Right ventricle myocardium inferior (tissue), 1 donor: ENCODE measurements at regions not wholly inside any gene's neighbourhood (a gene's known extent, or its start where the extent isn't known, plus 50 kb on each side); places are given as distances from the start of the nearest gene placed in this dataset.
"Not testable (repeated sequence)": the region's sequence is repeated elsewhere in the genome, so short reads cannot be mapped to it uniquely, and the experiment has no call there.

Experiments
- ATAC-seq: fragments of 200-7000 bp; cut with Tn5 transposase; one replicate; pipeline ENCODE4 v1.9.1; 2020; ENCODE audit warnings: mild to moderate bottlenecking, moderate library complexity
- DNase-seq: peaks from one replicate; pipeline ENCODE4 v3.0.0; 2021; ENCODE audit errors: missing footprints
- intact Hi-C: fragments of 100-400 bp; cut with DNase I; formaldehyde crosslinking; loops from one replicate; pipeline ENCODE4 v1.11.0; 2022
- donor health status: DM: no; HTN: yes; CAD: no; lungs with severe emphysema.

- ATAC-seq, result no peak
- intact Hi-C loops, result no loop called here
Observed at GRCh38 chr1:181189245-181189644, 100.7 kb downstream of the IER5 start.

GRCh38 chr1:181189691-181190363 lies 101.3 kb downstream of the IER5 start:
- DNase-seq, result peak; percentile 86
- peak; percentile 89 for ATAC-seq
- intact Hi-C loops, result loop anchor here (1.0 kb wide), 1 partner anchor 235 kb away; no protein-coding TSS in a partner anchor

More at GRCh38 chr1:181189245-181189644, 100.7 kb downstream of the IER5 start:
- DNase-seq, result no peak

DNA sequence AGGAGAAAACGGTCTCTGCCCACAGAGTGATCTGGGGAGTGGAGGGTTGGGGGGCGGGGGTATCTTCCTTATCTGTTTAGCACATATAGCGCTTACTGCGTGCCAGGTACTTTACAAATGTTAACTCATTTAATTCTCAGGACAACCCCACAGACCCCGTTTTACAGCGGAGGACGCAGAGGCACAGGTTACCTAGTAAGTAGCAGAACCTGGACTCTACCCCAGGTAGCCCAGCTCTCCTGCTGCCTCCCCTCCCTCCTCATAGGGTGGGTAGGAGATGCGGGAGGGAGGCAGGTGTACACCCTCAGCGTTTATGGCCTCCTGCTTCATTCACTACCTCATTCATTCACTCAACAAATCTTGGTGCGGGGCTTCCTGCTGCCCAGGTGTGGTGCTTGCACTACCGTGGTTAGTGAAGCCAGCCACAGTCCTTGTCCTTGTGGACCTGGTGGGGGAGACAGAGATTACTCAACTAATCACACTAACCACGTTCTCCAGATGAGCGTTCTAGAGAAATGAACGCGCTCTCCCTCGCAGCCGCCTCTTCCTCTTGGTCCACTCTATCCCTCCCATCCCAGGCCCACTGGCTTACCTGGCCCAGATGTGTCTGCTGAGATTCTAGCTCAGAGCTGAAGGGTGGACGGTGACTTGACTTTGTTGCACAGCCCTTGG lies 102.0 kb downstream of the IER5 start:
- intact Hi-C loops, result loop anchor here (1.0 kb wide), 1 partner anchor 235 kb away; no protein-coding TSS in a partner anchor

DNA sequence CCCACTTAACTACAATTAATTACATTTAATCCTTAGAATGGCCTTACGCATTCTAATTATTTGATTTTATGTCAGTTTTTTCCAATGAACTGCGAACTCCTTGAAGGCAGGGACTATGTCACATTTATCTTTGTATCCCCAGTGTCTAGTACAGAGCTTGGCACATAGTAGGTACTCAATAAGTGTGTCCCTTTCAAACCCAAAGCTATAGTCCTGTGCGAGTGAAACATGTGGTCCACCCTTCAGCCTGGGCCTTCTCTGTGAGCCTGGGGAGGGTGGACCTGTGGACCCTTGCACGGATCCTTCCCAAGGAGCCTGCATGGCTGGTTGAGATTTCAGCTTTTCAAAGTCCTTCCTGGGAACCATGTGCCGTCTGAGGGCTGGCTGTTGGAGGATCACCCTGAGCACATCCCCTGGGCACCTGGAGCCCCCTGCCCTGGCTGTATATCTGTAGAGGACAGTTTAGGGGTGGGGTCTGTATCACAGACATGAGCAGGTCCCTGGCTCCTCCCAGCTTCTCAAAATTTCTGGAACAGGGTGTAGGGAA lies 103.1 kb downstream of the IER5 start:
- intact Hi-C loops, result no loop called here
- no peak for ATAC-seq
- DNase-seq, result no peak

More for the DNA sequence above, 102.0 kb downstream of the IER5 start:
- DNase-seq (no peak), ATAC-seq (peak; percentile 65)

DNA sequence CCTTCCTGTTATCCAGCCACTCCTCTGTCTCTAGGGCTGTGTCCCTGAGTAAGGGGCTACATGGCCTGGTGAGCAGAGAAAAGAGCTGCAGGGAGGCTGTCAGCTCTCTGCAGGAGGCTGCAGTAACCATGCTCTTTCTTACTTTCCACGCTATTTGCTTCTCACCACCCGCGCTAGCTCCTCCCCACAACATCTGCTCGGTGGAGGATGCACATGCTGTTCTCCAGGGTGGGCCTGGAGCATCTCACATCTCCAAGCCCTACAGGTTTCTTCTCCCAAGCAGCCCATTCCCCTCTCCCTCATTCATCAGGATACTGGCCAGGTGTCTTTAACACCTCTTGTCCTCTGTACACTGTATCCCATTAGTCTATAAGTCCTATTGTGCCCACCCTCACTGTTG lies 103.8 kb downstream of the IER5 start:
- DNase-seq, result no peak
- intact Hi-C loops, result no loop called here
- ATAC-seq, result no peak

DNA sequence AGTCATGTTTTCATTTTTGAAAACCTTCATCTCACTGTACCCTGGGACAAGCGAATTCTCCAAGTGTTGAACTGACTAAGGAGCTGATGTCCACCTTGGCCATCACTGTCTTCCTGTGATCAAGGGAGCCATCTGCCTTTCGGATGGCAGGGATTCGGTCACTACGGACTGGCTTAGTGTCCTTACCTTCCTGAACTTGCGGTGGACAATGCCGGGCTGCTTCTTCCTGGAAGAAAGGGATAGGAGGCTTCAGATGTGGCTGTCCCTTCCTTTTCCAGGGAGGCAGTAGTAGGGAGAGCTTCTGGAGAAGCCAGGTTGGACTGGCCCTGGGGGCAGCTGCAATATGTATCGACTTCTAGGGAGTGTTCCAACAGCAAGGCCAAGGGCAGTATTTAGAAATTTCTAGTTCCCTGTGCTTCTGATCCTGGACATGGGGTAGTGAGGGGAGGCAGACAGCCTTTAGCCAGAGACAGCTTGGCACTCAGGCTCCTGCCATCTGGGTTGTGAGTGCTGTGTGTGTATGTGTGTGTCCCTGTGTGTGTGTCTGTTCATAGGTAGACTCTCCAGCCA lies 114.6 kb downstream of the IER5 start:
- DNase-seq (no peak), ATAC-seq (no peak)
- intact Hi-C loops, result no loop called here

DNA sequence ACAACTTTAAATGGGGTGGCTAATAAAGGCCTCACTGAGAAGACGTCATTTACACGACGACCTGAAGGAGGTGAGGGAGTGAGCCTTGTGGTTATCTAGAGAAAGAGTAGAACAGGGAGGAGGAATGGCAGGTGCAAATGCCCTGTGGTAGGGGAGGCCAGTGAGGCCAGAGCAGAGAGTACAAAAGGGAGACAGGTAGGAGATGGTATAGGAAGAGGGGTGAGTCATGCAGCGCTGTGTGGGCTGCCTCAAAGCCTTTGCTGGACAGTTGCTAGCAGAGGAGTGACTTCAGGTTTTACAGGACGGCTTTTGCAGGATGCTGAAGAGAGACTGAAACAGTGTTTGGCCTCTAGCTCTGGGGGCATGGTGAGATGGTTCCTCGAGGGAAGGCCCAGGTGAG lies 116.0 kb downstream of the IER5 start:
- no peak for DNase-seq
- intact Hi-C loops, result no loop called here
- ATAC-seq, result no peak

DNA sequence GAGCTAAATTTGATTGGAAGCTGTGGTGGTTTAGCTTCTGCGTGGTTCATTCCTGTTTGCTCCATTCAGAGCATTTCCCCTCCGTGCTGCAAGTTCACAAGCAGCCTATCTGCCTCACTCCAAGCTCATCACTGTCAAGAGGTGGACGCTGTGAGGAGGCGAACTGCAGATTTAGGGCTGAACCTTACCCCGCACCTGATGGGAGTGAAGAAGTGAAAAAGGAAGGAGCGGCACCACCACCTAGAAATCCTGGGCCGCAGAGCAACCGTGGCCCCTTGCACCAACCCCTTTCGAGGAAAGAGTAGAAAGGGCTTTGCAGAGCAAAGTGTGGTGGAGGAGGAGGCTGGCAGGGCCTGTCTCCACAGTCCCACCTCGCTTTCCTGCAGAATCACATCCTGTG lies 117.4 kb downstream of the IER5 start:
- ATAC-seq, result no peak
- no peak for DNase-seq
- intact Hi-C loops, result loop anchor here (5.0 kb wide), 1 partner anchor 221 kb away; no protein-coding TSS in a partner anchor

GRCh38 chr1:181206513-181206912 lies 118.0 kb downstream of the IER5 start:
- intact Hi-C loops, result loop anchor here (5.0 kb wide), 1 partner anchor 221 kb away; no protein-coding TSS in a partner anchor
- no peak for DNase-seq
- ATAC-seq, result peak; percentile 93

DNA sequence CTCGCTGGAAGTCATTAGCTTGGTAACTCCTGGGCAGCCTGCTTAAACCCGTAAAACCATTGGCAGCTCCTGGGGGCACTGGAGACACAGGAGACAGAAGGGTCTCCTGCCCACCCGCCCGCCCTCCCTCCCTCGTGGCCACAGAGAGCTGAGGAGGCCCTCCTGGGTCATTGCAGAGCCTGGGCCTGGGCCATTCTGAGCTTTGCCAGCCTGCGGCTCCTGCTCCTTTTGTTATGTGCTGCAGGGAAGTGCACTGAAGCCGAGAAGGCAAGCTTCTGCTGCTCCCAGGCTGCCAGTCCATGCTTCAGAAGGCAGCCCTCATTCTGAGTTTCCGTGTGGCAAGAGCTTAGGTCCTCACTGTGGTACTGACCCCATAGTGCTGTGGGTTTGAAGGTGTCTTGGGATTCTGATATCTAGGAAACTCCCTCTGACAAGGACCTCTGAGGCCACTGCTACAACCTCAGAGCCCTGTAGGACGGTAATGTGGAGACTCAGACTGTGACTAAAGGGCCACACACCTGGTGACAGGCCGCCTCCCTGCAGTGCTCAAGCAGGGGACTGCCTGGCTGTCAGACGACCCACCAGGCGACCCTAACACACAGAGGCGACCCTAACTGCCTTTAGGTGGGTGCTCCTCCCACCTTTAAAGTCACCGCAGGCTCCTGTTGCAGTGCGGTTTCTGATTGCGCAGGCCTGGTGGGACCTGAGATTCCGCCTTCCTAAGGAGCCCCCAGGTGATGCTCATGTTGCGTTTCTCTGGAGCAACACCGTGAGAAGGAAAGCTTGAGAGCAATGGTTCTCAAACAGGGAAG lies 118.7 kb downstream of the IER5 start:
- DNase-seq (no peak), ATAC-seq (peak; percentile 15)
- intact Hi-C loops, result loop anchor here (5.0 kb wide), 1 partner anchor 220 kb away; no protein-coding TSS in a partner anchor

DNA sequence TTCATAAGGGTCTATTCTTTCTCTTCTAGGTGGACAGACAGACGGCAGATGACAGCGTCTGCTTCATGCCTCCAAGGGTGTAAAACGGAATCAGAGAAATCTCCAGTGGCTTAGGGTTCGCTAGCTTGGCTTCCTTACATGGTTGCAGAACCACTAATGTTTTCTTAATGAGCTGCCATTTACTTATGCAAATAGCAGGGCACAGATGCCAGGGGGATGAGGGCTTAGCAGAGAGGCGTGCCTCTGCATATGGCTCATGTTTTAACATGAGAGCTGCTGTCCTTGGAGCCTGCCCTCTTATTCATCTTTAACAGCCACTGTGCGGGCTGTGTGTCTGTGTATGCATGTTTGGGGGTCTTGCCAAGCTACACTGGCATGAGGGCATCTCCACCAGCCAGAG lies 119.6 kb downstream of the IER5 start:
- intact Hi-C loops, result loop anchor here (5.0 kb wide), 1 partner anchor 219 kb away; no protein-coding TSS in a partner anchor
- ATAC-seq (no peak), DNase-seq (no peak)

DNA sequence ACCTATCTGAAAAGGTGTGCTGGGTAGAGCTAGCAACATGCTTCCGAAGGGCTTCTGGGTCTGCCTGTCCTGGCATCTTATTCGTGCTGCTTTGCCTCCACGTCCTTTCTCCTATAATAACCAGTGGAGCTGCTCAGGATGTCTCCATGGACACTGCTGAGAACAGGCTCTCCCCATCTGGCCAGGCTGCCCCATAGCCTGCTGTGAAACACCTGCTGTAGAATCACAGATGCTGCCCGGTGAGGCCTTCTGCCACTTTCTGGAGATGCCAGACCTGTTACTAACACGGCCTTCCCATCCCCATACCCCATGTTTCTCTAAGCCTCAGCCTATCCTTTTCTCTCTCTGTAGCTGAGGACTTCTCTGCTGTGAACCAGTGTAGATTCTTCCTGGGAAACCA lies 120.5 kb downstream of the IER5 start:
- no peak for DNase-seq

DNA sequence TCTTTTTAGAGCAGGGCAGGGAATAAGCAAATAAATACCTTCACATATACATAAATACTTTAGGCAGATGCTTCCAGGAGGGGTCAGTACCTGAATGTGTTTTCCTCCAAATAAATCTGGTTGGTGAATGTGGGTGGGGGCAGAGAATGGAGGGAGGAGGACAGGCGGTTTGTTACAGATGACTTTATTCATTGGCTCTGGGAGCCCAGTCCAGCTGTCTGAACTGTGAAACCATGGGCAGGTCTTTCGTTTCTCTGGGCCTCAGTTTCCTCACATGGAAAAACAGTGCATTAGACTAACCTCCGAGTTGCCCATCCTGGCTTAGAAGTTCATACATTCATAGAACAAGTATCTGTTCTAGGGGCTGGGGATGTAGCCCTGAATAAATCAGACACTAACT lies 124.6 kb downstream of the IER5 start:
- no peak for ATAC-seq
- intact Hi-C loops, result no loop called here
- DNase-seq, result no peak

More for the DNA sequence above, 120.5 kb downstream of the IER5 start:
- ATAC-seq, result no peak
- intact Hi-C loops, result loop anchor here (5.0 kb wide), 1 partner anchor 218 kb away; no protein-coding TSS in a partner anchor

- ATAC-seq (no peak), DNase-seq (no peak)
- intact Hi-C loops, result no loop called here
Observed at GRCh38 chr1:181216591-181216994, 128.1 kb downstream of the IER5 start.

DNA sequence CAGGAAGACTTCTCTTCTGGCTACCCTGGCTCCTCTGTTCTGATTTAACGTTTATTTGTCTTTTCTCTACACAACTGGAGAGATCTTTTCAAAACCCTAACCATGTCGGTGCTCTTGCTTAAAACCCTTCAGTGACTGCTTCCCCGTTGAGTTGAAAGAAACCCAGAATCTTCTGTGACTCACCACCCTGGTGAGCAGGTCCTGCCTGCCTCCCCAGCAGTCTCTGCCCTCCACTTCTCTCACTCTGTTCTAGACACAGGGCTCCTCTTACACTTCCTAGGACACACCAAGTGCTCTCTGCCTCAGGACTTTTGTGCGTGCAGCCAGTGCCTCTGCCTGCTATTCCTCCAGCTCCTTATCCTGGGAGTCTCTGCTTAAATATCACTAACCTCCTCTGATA lies 131.4 kb downstream of the IER5 start:
- intact Hi-C loops, result no loop called here
- ATAC-seq (no peak), DNase-seq (no peak)

GRCh38 chr1:181221078-181221477 lies 132.6 kb downstream of the IER5 start:
- DNase-seq, result no peak
- intact Hi-C loops, result no loop called here
- ATAC-seq, result no peak

GRCh38 chr1:181222972-181223505 lies 134.5 kb downstream of the IER5 start:
- intact Hi-C loops, result no loop called here
- peak; percentile 81 for ATAC-seq
- DNase-seq, result peak; percentile 73

DNA sequence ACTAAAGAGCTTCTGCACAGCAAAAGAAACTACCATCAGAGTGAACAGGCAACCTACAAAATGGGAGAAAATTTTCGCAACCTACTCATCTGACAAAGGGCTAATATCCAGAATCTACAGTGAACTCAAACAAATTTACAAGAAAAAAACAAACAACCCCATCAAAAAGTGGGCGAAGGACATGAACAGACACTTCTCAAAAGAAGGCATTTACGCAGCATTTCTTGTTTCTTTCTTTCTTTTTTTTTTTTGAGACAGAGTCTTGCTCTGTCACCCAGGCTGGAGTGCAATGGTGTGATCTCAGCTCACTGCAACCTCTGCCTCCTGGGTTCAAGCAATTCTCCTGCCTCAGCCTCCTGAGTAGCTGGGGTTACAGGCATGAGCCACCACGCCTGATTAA lies 138.2 kb downstream of the IER5 start:
- ATAC-seq, intact Hi-C loops: not testable (repeated sequence)

More for the DNA sequence above, 138.2 kb downstream of the IER5 start:
- DNase-seq, result not testable (repeated sequence)
